Neural progenitor cell (in vitro differentiated cells): ENCODE measurements at regions not wholly inside any gene's neighbourhood (a gene's known extent, or its start where the extent isn't known, plus 50 kb on each side); places are given as distances from the start of the nearest gene placed in this dataset.

Source experiments
- EZH2 ChIP-seq: fragments of 200-600 bp; sonication (generic); IDR thresholded peaks from 2 replicates; pipeline ENCODE4 v1.6.1; 2017; ENCODE audit warnings: antibody characterized with exemption, mild to moderate bottlenecking, moderate library complexity
- EZH2phosphoT487 ChIP-seq: fragments of 200-600 bp; sonication (generic); IDR thresholded peaks from 2 replicates; pipeline ENCODE4 v1.6.1; 2017; ENCODE audit warnings: antibody characterized with exemption
- TF ChIP-seq, protein P1 (sequence below): fragments of 200-600 bp; sonication (generic); IDR thresholded peaks from 2 replicates; pipeline ENCODE4 v1.5.1; 2017; ENCODE audit warnings: antibody characterized with exemption, mild to moderate bottlenecking

DNA sequence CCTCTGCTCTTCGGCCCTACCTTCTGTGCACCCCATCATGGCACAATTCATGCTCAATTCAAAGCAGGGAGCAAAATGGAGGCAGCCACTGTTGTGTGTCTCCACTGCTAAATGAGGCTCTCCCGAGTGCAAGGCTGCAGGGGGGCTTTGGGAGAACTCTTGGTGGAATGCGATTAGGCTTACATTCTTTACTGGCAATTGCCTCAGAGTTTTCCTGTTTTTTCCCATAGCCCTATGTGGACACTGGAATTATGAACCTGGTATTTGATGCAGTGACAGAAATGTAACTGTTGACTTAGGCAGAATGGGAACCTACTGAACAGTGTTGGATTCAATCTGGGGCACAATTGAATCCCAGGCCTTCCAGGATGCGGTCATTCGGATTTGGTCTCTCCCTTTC is 187.9 kb upstream of the GMDS start:
- TF ChIP-seq, protein P1, sequence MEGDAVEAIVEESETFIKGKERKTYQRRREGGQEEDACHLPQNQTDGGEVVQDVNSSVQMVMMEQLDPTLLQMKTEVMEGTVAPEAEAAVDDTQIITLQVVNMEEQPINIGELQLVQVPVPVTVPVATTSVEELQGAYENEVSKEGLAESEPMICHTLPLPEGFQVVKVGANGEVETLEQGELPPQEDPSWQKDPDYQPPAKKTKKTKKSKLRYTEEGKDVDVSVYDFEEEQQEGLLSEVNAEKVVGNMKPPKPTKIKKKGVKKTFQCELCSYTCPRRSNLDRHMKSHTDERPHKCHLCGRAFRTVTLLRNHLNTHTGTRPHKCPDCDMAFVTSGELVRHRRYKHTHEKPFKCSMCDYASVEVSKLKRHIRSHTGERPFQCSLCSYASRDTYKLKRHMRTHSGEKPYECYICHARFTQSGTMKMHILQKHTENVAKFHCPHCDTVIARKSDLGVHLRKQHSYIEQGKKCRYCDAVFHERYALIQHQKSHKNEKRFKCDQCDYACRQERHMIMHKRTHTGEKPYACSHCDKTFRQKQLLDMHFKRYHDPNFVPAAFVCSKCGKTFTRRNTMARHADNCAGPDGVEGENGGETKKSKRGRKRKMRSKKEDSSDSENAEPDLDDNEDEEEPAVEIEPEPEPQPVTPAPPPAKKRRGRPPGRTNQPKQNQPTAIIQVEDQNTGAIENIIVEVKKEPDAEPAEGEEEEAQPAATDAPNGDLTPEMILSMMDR: no peak
- no peak for TF ChIP-seq EZH2
- no peak for TF ChIP-seq EZH2phosphoT487
